Fibroblast of lung (primary cell): ENCODE measurements at regions not wholly inside any gene's neighbourhood (a gene's known extent, or its start where the extent isn't known, plus 50 kb on each side); places are given as distances from the start of the nearest gene placed in this dataset.

Source experiments
- DNase-seq, 2 donors: peaks; one replicate each; pipeline versions ENCODE4 v3.0.0 to v3.0.0-alpha.2; 2010; ENCODE audit warnings: low read depth in 2 of 2
- H2AFZ ChIP-seq: 2 replicates; pipeline ENCODE4 v1.5.1; 2012; ENCODE audit warnings: low read length, control low read depth, inconsistent platforms
- H3K27ac ChIP-seq: 2 replicates; pipeline ENCODE4 v1.5.1; 2011; ENCODE audit warnings: low read length, control low read depth; ENCODE audit not compliant: insufficient read depth
- H3K27me3 ChIP-seq: 2 replicates; pipeline ENCODE4 v1.5.1; 2011; ENCODE audit warnings: mild to moderate bottlenecking, low read length; ENCODE audit not compliant: control insufficient read depth, insufficient read depth
- H3K36me3 ChIP-seq: 2 replicates; pipeline ENCODE4 v1.5.1; 2011; ENCODE audit warnings: low read length; ENCODE audit not compliant: control insufficient read depth, insufficient read depth
- H3K4me1 ChIP-seq: 2 replicates; pipeline ENCODE4 v1.5.1; 2011; ENCODE audit warnings: low read length; ENCODE audit not compliant: control insufficient read depth, insufficient read depth; ENCODE audit errors: extremely low read depth
- H3K4me2 ChIP-seq: 2 replicates; pipeline ENCODE4 v1.5.1; 2011; ENCODE audit warnings: low read length, control low read depth; ENCODE audit not compliant: insufficient read depth; ENCODE audit errors: extremely low read depth
- H3K4me3 ChIP-seq, 4 experiments: fragments of 200-600 bp in 1 of 4; sonication (generic) in 1 of 4; replicated peaks in 1 of 4; 2 replicates each; pipeline ENCODE4 v1.5.1; 2011 to 2016; ENCODE audit warnings: low read length in 4 of 4, low read depth in 3 of 4, mild to moderate bottlenecking in 3 of 4, control low read depth in 2 of 4, inconsistent platforms in 1 of 4, mixed read lengths in 1 of 4; ENCODE audit not compliant: insufficient read depth in 1 of 4; ENCODE audit errors: control extremely low read depth in 1 of 4
- H3K79me2 ChIP-seq: 2 replicates; pipeline ENCODE4 v1.5.1; 2012; ENCODE audit warnings: mild to moderate bottlenecking, low read length, inconsistent platforms; ENCODE audit not compliant: control insufficient read depth, insufficient read depth
- H3K9ac ChIP-seq: 2 replicates; pipeline ENCODE4 v1.5.1; 2011; ENCODE audit warnings: mild to moderate bottlenecking, low read length, control low read depth; ENCODE audit not compliant: insufficient read depth
- H3K9me3 ChIP-seq: 2 replicates; pipeline ENCODE4 v1.5.1; 2012; ENCODE audit warnings: low read depth, low read length; ENCODE audit not compliant: control insufficient read depth, insufficient read depth
- H4K20me1 ChIP-seq: 2 replicates; pipeline ENCODE4 v1.5.1; 2011; ENCODE audit warnings: low read length; ENCODE audit not compliant: control insufficient read depth, insufficient read depth; ENCODE audit errors: extremely low read depth
- EZH2 ChIP-seq: IDR thresholded peaks from 2 replicates; pipeline ENCODE4 v1.5.1; 2012; ENCODE audit warnings: low read length, control low read depth, mild to moderate bottlenecking; ENCODE audit errors: missing control alignments
- TF ChIP-seq, protein P1 (sequence below), 2 donors: IDR thresholded peaks in 1 of 2; conservative IDR thresholded peaks in 1 of 2; 1 replicate in 1 of 2; 2 replicates in 1 of 2; pipeline ENCODE4 v1.5.1; 2011 to 2012; ENCODE audit warnings: low read length in 2 of 2, control low read depth in 1 of 2, inconsistent platforms in 1 of 2, low read depth in 1 of 2, mild to moderate bottlenecking in 1 of 2

GRCh38 chr1:47511825-47512224, 74.0 kb downstream of the FOXD2 start:
- Histone ChIP-seq H3K27me3 (peaks cover 18% of the 10 kb centered on the region), H3K4me1 (no peaks in the 10 kb centered on the region), H3K9me3 (no peaks in the 10 kb centered on the region), H3K79me2 (no peaks in the 10 kb centered on the region), H2AFZ (no peak overlapping the region), H3K27ac (no peak overlapping the region), H3K4me2 (no peak overlapping the region), H3K4me3 (no peak overlapping the region), H3K36me3 (no peaks in the 10 kb centered on the region), H4K20me1 (no peaks in the 10 kb centered on the region), H3K9ac (no peak overlapping the region)
- no peak for DNase-seq
- TF ChIP-seq EZH2, result no peak
- TF ChIP-seq, protein P1, sequence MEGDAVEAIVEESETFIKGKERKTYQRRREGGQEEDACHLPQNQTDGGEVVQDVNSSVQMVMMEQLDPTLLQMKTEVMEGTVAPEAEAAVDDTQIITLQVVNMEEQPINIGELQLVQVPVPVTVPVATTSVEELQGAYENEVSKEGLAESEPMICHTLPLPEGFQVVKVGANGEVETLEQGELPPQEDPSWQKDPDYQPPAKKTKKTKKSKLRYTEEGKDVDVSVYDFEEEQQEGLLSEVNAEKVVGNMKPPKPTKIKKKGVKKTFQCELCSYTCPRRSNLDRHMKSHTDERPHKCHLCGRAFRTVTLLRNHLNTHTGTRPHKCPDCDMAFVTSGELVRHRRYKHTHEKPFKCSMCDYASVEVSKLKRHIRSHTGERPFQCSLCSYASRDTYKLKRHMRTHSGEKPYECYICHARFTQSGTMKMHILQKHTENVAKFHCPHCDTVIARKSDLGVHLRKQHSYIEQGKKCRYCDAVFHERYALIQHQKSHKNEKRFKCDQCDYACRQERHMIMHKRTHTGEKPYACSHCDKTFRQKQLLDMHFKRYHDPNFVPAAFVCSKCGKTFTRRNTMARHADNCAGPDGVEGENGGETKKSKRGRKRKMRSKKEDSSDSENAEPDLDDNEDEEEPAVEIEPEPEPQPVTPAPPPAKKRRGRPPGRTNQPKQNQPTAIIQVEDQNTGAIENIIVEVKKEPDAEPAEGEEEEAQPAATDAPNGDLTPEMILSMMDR (conservative IDR thresholded peaks at IDR 0.05 in 1 of 2, IDR thresholded peaks at IDR 0.05 in 1 of 2; ENCODE audit: low read depth in 1 of 2, low read length in 2 of 2), result no peak

GRCh38 chr1:47513393-47513792, 75.5 kb downstream of the FOXD2 start:
- DNase-seq, result no peak
- Histone ChIP-seq H2AFZ (no peak overlapping the region), H3K9me3 (no peaks in the 10 kb centered on the region), H4K20me1 (no peaks in the 10 kb centered on the region), H3K4me1 (no peaks in the 10 kb centered on the region), H3K79me2 (no peaks in the 10 kb centered on the region), H3K27ac (no peak overlapping the region), H3K27me3 (peaks cover 7% of the 10 kb centered on the region), H3K4me3 (no peak overlapping the region), H3K36me3 (no peaks in the 10 kb centered on the region), H3K9ac (no peak overlapping the region), H3K4me2 (no peak overlapping the region)
- TF ChIP-seq EZH2, result no peak
- TF ChIP-seq, protein P1 (conservative IDR thresholded peaks at IDR 0.05 in 1 of 2, IDR thresholded peaks at IDR 0.05 in 1 of 2; ENCODE audit: low read depth in 1 of 2, low read length in 2 of 2), result no peak

DNA sequence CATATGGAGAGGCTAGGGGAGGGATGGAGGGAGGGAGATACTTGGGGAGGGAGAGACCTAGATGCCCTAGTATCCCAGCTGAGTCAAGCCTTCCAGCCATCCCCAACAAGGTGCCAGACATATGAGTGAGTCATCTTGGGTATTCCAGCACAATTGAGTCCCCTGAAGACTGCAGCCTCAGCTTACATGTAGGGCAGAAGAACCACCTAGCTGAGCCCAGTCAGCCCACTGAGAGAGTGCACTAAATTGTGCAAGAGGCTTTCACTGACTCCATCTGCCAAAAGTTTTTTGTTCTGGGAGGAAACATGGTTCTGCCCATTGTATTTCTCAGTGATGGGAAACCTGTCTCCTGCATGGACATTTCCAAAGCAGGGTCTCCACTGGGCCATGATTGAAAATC, 76.4 kb downstream of the FOXD2 start:
- Histone ChIP-seq H3K27me3 (no peaks in the 10 kb centered on the region), H2AFZ (no peak overlapping the region), H3K9ac (no peak overlapping the region), H3K4me3 (no peak overlapping the region), H3K9me3 (no peaks in the 10 kb centered on the region), H3K36me3 (no peaks in the 10 kb centered on the region), H3K4me2 (no peak overlapping the region), H4K20me1 (no peaks in the 10 kb centered on the region), H3K79me2 (no peaks in the 10 kb centered on the region), H3K27ac (no peak overlapping the region), H3K4me1 (no peaks in the 10 kb centered on the region)
- no peak for TF ChIP-seq EZH2
- TF ChIP-seq, protein P1 (conservative IDR thresholded peaks at IDR 0.05 in 1 of 2, IDR thresholded peaks at IDR 0.05 in 1 of 2; ENCODE audit: low read depth in 1 of 2, low read length in 2 of 2), result no peak
- DNase-seq, result no peak
